ENCODE measurements at regions not wholly inside any gene's neighbourhood (a gene's known extent, or its start where the extent isn't known, plus 50 kb on each side); places are given as distances from the start of the nearest gene placed in this dataset.

DNA sequence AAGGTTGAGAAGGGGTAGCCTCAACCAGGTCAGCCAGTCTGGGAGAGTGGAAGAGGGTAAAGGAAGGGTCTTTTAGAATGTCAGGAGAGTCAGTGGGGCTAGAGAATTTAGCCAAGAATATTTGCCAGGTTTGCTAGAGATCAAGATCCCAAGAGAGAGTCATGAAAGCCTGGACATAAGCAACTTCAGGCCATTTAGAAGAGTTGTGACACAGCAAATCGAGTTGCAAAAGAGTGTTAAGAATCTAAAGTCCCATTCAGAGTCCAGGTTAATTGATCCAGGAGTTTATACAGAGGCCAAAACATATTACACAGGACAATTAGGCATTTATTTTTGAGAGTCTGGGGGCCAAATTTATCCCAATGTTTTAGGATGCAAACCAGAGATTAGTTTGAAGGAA lies 1260.1 kb upstream of the ACO1 start:
- TF ChIP-seq, protein P1, sequence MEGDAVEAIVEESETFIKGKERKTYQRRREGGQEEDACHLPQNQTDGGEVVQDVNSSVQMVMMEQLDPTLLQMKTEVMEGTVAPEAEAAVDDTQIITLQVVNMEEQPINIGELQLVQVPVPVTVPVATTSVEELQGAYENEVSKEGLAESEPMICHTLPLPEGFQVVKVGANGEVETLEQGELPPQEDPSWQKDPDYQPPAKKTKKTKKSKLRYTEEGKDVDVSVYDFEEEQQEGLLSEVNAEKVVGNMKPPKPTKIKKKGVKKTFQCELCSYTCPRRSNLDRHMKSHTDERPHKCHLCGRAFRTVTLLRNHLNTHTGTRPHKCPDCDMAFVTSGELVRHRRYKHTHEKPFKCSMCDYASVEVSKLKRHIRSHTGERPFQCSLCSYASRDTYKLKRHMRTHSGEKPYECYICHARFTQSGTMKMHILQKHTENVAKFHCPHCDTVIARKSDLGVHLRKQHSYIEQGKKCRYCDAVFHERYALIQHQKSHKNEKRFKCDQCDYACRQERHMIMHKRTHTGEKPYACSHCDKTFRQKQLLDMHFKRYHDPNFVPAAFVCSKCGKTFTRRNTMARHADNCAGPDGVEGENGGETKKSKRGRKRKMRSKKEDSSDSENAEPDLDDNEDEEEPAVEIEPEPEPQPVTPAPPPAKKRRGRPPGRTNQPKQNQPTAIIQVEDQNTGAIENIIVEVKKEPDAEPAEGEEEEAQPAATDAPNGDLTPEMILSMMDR (IDR thresholded peaks at IDR 0.05), result no peak
- no peak for TF ChIP-seq POLR2A (IDR thresholded peaks at IDR 0.05)

Measured in testis (tissue), 2 donors.